ENCODE measurements at regions not wholly inside any gene's neighbourhood (a gene's known extent, or its start where the extent isn't known, plus 50 kb on each side); places are given as distances from the start of the nearest gene placed in this dataset.

DNA sequence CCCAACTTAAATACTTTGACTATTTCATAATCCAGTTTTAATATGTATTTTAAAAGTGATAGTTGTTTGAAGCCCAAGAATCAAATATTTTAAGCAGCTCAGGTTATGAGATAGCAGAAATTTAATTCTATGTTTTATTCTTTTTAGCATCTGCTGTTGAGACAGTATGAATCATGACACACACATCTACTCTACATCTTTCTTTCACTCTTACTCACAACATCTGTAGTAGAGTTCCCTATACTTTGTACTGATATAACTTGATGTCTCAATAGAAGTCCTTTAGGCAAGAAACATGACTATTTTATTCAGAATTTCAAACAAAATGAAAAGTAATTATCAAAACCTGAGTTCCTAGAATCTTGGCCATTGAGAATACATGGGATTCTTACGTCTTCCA lies 187.9 kb upstream of the GNPDA2 start:
- H3K27ac ChIP-seq (ENCODE audit: low read depth, low read length) = no peak overlapping the region
- H3K9ac ChIP-seq (ENCODE audit: low read length) = no peak overlapping the region
- no peak overlapping the region for H3K4me3 ChIP-seq (ENCODE audit: low read depth, low read length)
- H3K9me3 ChIP-seq (ENCODE audit: control insufficient read depth, insufficient read depth, low read depth, low read length) = no peaks in the 10 kb centered on the region
- no peaks in the 10 kb centered on the region for H3K27me3 ChIP-seq (ENCODE audit: control insufficient read depth, insufficient read depth, low read length)
- no peaks in the 10 kb centered on the region for H3K36me3 ChIP-seq (ENCODE audit: control insufficient read depth, insufficient read depth, low read length)
- no peaks in the 10 kb centered on the region for H3K4me1 ChIP-seq (ENCODE audit: control insufficient read depth, insufficient read depth, low read length)

DNA sequence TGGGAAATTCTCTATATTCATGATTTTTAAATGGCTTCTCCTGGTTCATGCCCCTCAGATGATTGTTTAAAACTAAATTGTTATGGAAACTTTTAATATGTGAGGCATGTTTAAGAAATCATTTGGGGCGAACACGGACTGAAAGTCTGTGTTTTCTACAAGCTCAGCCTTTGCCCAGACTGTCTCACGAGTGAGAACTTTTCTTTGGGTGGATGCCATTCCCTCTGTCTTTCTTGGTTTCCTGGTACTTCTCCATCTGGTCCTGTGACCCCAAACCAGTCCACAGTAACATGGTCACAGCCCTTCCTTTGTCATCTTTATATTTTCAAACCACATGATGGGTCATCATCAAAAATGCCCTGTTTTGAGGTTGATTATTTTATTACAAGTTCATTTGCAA lies 186.6 kb upstream of the GNPDA2 start:
- Histone ChIP-seq H3K9me3 (ENCODE audit: control insufficient read depth, insufficient read depth, low read depth, low read length) (no peaks in the 10 kb centered on the region), H3K36me3 (ENCODE audit: control insufficient read depth, insufficient read depth, low read length) (no peaks in the 10 kb centered on the region), H3K27ac (ENCODE audit: low read depth, low read length) (no peak overlapping the region), H3K4me3 (ENCODE audit: low read depth, low read length) (no peak overlapping the region), H3K4me1 (ENCODE audit: control insufficient read depth, insufficient read depth, low read length) (no peaks in the 10 kb centered on the region), H3K9ac (ENCODE audit: low read length) (no peak overlapping the region), H3K27me3 (ENCODE audit: control insufficient read depth, insufficient read depth, low read length) (no peaks in the 10 kb centered on the region)

DNA sequence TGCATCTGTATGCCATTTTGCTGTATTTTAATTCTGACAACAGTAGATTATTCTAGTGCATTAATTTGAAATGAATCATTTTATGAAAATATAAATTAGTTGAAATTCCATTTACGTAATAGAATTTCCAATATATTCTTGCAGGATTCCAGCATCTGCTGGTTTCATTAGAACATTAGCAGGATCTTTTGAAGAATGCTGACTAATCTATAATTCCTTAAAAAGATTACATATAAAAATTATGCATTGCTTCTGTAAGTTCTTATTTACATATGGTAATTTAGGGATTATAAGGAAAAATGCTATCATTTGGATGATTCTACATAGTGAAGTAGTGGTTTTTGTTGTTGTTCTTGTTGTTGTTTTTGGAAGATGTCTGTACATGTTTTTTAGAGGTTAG lies 182.2 kb upstream of the GNPDA2 start:
- Histone ChIP-seq H3K4me1 (ENCODE audit: control insufficient read depth, insufficient read depth, low read length) (no peaks in the 10 kb centered on the region), H3K9me3 (ENCODE audit: control insufficient read depth, insufficient read depth, low read depth, low read length) (no peaks in the 10 kb centered on the region), H3K27ac (ENCODE audit: low read depth, low read length) (no peak overlapping the region), H3K4me3 (ENCODE audit: low read depth, low read length) (no peak overlapping the region), H3K36me3 (ENCODE audit: control insufficient read depth, insufficient read depth, low read length) (no peaks in the 10 kb centered on the region), H3K27me3 (ENCODE audit: control insufficient read depth, insufficient read depth, low read length) (no peaks in the 10 kb centered on the region), H3K9ac (ENCODE audit: low read length) (no peak overlapping the region)

DNA sequence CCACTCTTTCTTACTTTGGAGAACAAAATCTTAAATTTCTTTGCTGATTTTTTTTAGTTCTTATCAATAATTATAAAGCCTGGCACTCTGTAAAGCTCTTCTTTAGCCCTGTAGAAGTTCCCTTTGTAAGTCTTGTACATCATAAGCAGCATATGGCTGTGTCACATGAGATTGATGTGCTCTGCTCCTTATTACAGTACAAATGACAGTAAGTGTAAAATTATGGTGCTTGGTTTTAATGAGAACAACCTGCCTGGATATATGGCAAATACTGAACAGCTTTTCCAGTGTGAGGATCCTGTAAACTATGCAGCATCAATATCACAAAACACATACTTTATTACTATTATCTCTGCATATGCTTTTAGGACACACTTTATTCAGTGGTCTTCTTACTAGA lies 145.9 kb upstream of the GNPDA2 start:
- no peaks in the 10 kb centered on the region for H3K27me3 ChIP-seq (ENCODE audit: control insufficient read depth, insufficient read depth, low read length)
- H3K4me3 ChIP-seq (ENCODE audit: low read depth, low read length) = no peak overlapping the region
- H3K4me1 ChIP-seq (ENCODE audit: control insufficient read depth, insufficient read depth, low read length) = no peaks in the 10 kb centered on the region; the same call in 1 of the 2 replicates
- H3K27ac ChIP-seq (ENCODE audit: low read depth, low read length) = no peak overlapping the region
- H3K9me3 ChIP-seq (ENCODE audit: control insufficient read depth, insufficient read depth, low read depth, low read length) = no peaks in the 10 kb centered on the region
- H3K36me3 ChIP-seq (ENCODE audit: control insufficient read depth, insufficient read depth, low read length) = no peaks in the 10 kb centered on the region
- no peak overlapping the region for H3K9ac ChIP-seq (ENCODE audit: low read length)

DNA sequence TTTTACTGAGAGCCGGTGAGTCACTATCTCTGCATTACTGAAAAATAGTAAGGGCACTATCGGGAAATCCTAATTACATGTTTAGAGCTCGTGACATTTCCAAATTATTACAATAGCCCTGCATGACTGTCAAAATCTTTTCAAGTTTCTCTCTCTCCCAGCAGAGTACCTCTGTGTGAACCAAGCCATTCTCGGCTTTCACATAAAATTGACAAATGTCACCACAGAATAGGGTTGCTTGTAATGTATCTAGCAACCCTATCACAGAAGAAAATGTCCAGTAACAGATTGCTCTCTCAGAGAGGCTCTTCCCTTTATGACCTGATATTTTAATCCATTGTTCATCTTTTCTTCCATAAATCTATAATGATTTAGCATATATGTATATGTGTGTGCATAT lies 144.8 kb upstream of the GNPDA2 start:
- Histone ChIP-seq H3K36me3 (ENCODE audit: control insufficient read depth, insufficient read depth, low read length) (no peaks in the 10 kb centered on the region), H3K9me3 (ENCODE audit: control insufficient read depth, insufficient read depth, low read depth, low read length) (no peaks in the 10 kb centered on the region), H3K4me3 (ENCODE audit: low read depth, low read length) (no peak overlapping the region), H3K9ac (ENCODE audit: low read length) (no peak overlapping the region), H3K27me3 (ENCODE audit: control insufficient read depth, insufficient read depth, low read length) (no peaks in the 10 kb centered on the region), H3K4me1 (ENCODE audit: control insufficient read depth, insufficient read depth, low read length) (no peaks in the 10 kb centered on the region; the same call in 1 of the 2 replicates), H3K27ac (ENCODE audit: low read depth, low read length) (no peak overlapping the region)

DNA sequence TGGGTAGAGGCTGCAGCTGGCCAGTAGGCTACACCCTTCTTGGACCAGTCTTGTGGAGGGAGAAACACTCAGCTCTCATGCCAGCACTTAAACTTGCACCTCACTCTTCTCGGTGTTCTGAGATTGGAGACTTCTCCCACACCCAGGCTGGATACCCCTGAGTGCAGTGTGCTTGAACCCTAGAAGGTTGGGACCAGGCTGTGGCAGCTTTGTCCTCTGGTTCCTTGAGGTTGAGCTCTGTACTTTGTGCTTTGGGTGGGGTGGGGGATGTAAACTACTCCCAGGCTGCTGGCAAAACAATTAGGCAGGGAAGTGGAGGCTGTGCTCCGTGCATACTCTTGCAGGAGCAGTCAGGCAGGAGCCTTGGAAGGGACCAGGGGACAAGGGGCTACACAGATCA lies 143.6 kb upstream of the GNPDA2 start:
- Histone ChIP-seq H3K4me3 (ENCODE audit: low read depth, low read length) (no peak overlapping the region), H3K27ac (ENCODE audit: low read depth, low read length) (no peak overlapping the region), H3K27me3 (ENCODE audit: control insufficient read depth, insufficient read depth, low read length) (no peaks in the 10 kb centered on the region), H3K9me3 (ENCODE audit: control insufficient read depth, insufficient read depth, low read depth, low read length) (no peaks in the 10 kb centered on the region), H3K36me3 (ENCODE audit: control insufficient read depth, insufficient read depth, low read length) (no peaks in the 10 kb centered on the region), H3K9ac (ENCODE audit: low read length) (no peak overlapping the region), H3K4me1 (ENCODE audit: control insufficient read depth, insufficient read depth, low read length) (no peaks in the 10 kb centered on the region; the same call in 1 of the 2 replicates)

DNA sequence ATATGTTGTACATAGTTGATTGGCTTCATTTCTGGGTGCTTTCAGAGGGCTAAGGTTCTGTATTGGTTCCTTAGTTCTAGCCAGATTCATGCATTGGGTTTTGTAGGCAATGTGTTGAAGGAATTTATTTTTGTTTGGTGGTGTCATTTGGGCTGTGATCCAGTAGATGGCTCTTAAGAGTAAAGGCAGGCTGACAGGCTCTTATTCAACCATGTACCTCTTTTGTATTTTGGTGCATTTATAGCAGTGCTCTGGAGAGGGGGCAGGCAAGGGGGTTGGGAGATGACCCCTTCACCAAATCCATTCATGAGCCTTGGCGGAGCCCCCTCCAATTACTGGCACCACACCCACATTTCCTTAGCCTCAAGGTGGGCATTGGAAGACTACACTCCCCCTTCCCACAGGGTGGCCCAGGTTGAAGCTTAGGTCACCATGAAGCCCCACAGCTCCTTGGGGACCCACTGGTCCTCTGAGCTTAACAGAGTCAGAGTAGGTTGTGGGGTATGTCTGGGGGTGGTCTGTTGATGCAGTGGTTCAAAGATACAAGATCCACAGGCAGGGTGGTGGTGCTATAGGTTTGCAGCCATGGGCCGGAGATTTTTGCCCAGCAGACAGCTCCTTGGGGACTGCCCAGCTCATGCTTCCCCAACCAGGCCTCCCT lies 143.0 kb upstream of the GNPDA2 start:
- Histone ChIP-seq H3K36me3 (ENCODE audit: control insufficient read depth, insufficient read depth, low read length) (no peaks in the 10 kb centered on the region), H3K27me3 (ENCODE audit: control insufficient read depth, insufficient read depth, low read length) (no peaks in the 10 kb centered on the region), H3K4me3 (ENCODE audit: low read depth, low read length) (no peak overlapping the region), H3K27ac (ENCODE audit: low read depth, low read length) (no peak overlapping the region), H3K9me3 (ENCODE audit: control insufficient read depth, insufficient read depth, low read depth, low read length) (peaks cover 3% of the 10 kb centered on the region), H3K9ac (ENCODE audit: low read length) (no peak overlapping the region), H3K4me1 (ENCODE audit: control insufficient read depth, insufficient read depth, low read length) (no peaks in the 10 kb centered on the region; the same call in 1 of the 2 replicates)

DNA sequence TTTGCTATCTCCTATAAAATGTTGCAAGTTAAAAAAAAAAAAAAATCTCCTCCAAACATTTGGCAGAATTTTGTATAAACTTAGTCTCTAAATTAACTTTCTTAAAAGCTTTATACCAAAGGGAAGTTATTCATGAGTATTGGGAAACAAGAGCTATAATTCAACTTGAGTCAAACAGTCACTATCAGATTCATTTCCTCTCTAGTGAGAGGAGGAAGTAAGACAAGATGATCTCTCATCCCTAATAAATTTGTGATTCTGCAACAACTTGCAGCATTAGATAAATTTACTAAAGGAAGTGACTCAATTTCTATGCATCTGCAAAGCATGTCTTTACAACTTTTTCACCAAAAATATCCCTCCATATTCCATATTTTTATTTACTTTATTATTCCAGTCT lies 135.4 kb upstream of the GNPDA2 start:
- H3K9ac ChIP-seq (ENCODE audit: low read length) = no peak overlapping the region
- H3K36me3 ChIP-seq (ENCODE audit: control insufficient read depth, insufficient read depth, low read length) = no peaks in the 10 kb centered on the region
- H3K27me3 ChIP-seq (ENCODE audit: control insufficient read depth, insufficient read depth, low read length) = no peaks in the 10 kb centered on the region
- H3K4me1 ChIP-seq (ENCODE audit: control insufficient read depth, insufficient read depth, low read length) = peaks cover 35% of the 10 kb centered on the region
- H3K4me3 ChIP-seq (ENCODE audit: low read depth, low read length) = no peak overlapping the region
- peaks cover 3% of the 10 kb centered on the region for H3K9me3 ChIP-seq (ENCODE audit: control insufficient read depth, insufficient read depth, low read depth, low read length)
- no peak overlapping the region for H3K27ac ChIP-seq (ENCODE audit: low read depth, low read length)

DNA sequence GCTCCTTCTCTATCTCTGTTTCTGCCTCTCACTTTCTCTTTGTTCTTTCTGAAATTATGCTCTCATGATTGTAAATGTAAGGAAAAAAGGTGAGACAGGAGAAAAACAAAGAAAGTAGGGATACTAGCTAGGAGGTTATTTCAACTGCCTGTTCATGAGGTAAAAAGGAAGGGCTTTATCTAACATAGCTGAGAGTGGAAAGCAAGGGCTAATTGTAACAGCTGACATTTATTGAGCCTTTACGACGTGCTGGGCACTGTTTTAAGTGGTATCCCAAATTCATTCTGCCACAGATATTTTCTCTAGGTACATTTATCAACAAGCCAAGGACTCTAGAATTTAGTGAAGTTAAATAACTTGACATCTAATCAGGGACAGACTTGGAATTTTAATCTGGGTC lies 133.1 kb upstream of the GNPDA2 start:
- no peaks in the 10 kb centered on the region for H3K36me3 ChIP-seq (ENCODE audit: control insufficient read depth, insufficient read depth, low read length)
- H3K4me3 ChIP-seq (ENCODE audit: low read depth, low read length) = no peak overlapping the region
- no peak overlapping the region for H3K9ac ChIP-seq (ENCODE audit: low read length)
- H3K27me3 ChIP-seq (ENCODE audit: control insufficient read depth, insufficient read depth, low read length) = no peaks in the 10 kb centered on the region
- H3K9me3 ChIP-seq (ENCODE audit: control insufficient read depth, insufficient read depth, low read depth, low read length) = no peaks in the 10 kb centered on the region
- peaks cover 35% of the 10 kb centered on the region for H3K4me1 ChIP-seq (ENCODE audit: control insufficient read depth, insufficient read depth, low read length)
- H3K27ac ChIP-seq (ENCODE audit: low read depth, low read length) = no peak overlapping the region

DNA sequence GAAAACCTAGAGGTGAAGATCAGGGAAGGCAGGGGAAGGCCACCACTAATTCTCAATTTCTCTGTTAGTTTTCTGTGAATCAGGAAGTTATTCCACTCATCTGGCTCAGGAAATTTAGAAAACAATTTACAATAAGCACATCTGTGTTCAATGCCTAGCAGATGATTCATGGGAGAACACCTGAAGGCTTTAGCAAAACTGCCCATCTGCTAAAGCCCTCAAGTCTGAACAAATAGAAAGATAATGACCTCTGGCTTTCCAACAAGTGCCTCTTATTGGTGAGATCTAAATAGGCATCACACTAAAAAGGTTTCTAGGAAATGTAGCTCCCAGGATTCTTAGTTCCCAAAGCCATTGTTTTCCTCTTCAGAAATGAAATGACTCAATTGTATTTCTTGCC lies 122.1 kb upstream of the GNPDA2 start:
- Histone ChIP-seq H3K4me3 (ENCODE audit: low read depth, low read length) (no peak overlapping the region), H3K9ac (ENCODE audit: low read length) (no peak overlapping the region), H3K36me3 (ENCODE audit: control insufficient read depth, insufficient read depth, low read length) (no peaks in the 10 kb centered on the region), H3K27me3 (ENCODE audit: control insufficient read depth, insufficient read depth, low read length) (no peaks in the 10 kb centered on the region), H3K9me3 (ENCODE audit: control insufficient read depth, insufficient read depth, low read depth, low read length) (peaks cover 16% of the 10 kb centered on the region), H3K27ac (ENCODE audit: low read depth, low read length) (no peak overlapping the region), H3K4me1 (ENCODE audit: control insufficient read depth, insufficient read depth, low read length) (no peaks in the 10 kb centered on the region)

DNA sequence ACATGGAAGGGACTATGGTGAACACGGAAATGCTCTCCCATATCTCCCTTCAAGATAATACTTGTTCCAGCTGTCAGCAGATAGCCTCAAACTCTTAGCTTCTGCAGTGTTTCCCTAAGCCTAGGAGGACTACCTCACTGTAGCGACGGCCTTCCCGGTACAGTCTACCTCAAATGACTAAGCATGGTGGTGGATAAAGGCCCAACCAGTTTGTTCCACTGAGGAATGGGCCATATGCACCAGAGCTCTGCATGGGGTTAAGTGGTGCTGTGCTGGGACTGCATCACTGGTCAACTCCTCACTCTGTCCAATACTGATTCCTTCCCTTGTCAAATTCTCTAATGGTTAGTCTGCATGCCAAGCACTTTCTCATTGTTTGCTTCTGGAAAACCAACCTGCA lies 119.6 kb upstream of the GNPDA2 start:
- Histone ChIP-seq H3K9ac (ENCODE audit: low read length) (no peak overlapping the region), H3K27ac (ENCODE audit: low read depth, low read length) (no peak overlapping the region), H3K9me3 (ENCODE audit: control insufficient read depth, insufficient read depth, low read depth, low read length) (no peaks in the 10 kb centered on the region)

DNA sequence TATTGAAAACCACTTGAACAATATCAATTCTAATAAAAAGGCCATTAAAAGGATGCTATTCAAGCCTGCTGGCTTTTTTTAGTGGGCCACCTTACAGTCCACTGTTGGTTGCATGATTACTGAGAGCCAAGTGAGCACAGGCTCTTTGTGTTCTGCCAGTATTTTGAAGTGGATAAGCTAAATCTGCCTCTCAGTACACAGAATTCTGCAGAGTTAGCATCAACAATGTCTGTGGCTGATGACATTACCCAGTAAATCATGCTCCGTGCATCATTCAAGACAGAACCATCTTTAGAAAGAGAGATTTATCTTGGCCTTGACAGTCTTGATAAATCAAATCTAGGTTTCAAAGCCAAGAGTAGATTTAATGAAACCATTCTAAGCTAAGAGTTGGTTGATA lies 119.0 kb upstream of the GNPDA2 start:
- Histone ChIP-seq H3K36me3 (ENCODE audit: control insufficient read depth, insufficient read depth, low read length) (no peaks in the 10 kb centered on the region), H3K9me3 (ENCODE audit: control insufficient read depth, insufficient read depth, low read depth, low read length) (no peaks in the 10 kb centered on the region), H3K27ac (ENCODE audit: low read depth, low read length) (no peak overlapping the region), H3K4me1 (ENCODE audit: control insufficient read depth, insufficient read depth, low read length) (no peaks in the 10 kb centered on the region), H3K4me3 (ENCODE audit: low read depth, low read length) (no peak overlapping the region), H3K9ac (ENCODE audit: low read length) (no peak overlapping the region), H3K27me3 (ENCODE audit: control insufficient read depth, insufficient read depth, low read length) (no peaks in the 10 kb centered on the region)

More for the DNA sequence above, 119.6 kb upstream of the GNPDA2 start:
- H3K27me3 ChIP-seq (ENCODE audit: control insufficient read depth, insufficient read depth, low read length) = no peaks in the 10 kb centered on the region
- no peaks in the 10 kb centered on the region for H3K36me3 ChIP-seq (ENCODE audit: control insufficient read depth, insufficient read depth, low read length)
- no peak overlapping the region for H3K4me3 ChIP-seq (ENCODE audit: low read depth, low read length)
- H3K4me1 ChIP-seq (ENCODE audit: control insufficient read depth, insufficient read depth, low read length) = no peaks in the 10 kb centered on the region
